SU-DHL-6 (cell line): ENCODE measurements at regions not wholly inside any gene's neighbourhood (a gene's known extent, or its start where the extent isn't known, plus 50 kb on each side); places are given as distances from the start of the nearest gene placed in this dataset.

Experiments used
- CTCF ChIP-seq: fragments of 200-600 bp; sonication (generic); IDR thresholded peaks from one replicate; pipeline ENCODE4 v1.5.1; 2017; ENCODE audit warnings: antibody characterized with exemption, mild to moderate bottlenecking, low read length, moderate library complexity; ENCODE audit not compliant: insufficient read depth, poor library complexity, severe bottlenecking
- EZH2phosphoT487 ChIP-seq: fragments of 200-600 bp; sonication (generic), shearing (Covaris generic); conservative IDR thresholded peaks from 2 replicates; pipeline ENCODE4 v1.6.1; 2018; ENCODE audit warnings: mild to moderate bottlenecking, antibody characterized with exemption, low read length, moderate library complexity, mixed read lengths

GRCh38 chr3:182046166-182046764 lies 334.5 kb downstream of the SOX2 start:
- TF ChIP-seq CTCF (no peak), EZH2phosphoT487 (no peak)
